HG02840 (cell line): ENCODE measurements at regions not wholly inside any gene's neighbourhood (a gene's known extent, or its start where the extent isn't known, plus 50 kb on each side); places are given as distances from the start of the nearest gene placed in this dataset.

ENCODE experiments used
- ATAC-seq: cut with Tn5 transposase; IDR thresholded peaks from one replicate; pipeline ENCODE4 v1.9.1; 2021; ENCODE audit warnings: mild to moderate bottlenecking, moderate library complexity, moderate number of reproducible peaks; ENCODE audit not compliant: unreplicated experiment, low FRiP score

DNA sequence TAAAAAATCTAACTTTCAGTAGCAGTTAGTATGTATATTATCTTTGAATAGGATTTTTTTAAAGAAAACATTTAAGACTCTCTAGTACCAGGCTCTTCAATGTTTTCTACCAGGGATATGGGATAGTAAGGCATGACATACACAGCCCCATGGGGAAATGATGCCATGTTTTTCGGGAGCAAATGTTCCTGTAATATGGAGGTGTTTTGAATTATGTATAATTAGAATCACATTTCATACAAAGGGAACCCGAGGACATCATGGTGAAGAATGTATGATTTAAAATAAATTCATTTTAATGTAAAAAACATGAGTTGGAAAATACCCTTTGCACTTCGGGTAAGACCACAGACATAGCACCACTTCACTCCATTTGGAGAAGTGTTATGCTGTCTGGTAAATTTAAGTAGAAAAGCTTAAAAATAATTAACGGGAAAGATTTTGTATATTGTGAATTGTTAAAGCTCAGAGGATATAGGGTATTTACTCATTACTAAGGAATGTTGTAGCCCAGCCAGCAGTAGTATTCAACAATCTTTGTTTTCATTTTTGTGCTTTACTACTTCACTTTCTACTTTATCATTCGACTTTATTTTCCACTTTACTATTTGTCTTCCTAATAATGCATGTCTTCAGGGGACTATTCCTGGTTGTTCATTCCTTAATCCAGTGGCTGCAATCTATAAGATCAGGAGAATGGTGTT, 2050.7 kb downstream of the ARAP2 start:
- ATAC-seq = no peak

DNA sequence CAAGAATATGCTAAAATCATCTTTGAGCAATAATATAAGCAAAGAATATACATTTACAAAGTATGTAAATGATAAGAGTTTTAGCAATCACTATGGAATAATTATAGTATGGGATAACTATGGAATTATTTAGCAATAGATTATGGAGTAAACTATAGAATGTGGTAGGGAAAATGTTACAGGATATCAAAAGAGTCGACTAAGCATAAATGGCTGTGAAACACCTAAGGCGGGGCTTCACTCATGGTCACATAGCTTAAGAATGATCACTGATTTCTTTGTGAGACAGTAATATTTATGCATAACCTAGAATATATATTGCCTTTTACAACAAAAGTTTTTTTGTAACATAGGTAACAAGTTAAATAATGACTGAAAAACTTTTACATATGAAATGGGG, 2049.7 kb downstream of the ARAP2 start:
- ATAC-seq = no peak

DNA sequence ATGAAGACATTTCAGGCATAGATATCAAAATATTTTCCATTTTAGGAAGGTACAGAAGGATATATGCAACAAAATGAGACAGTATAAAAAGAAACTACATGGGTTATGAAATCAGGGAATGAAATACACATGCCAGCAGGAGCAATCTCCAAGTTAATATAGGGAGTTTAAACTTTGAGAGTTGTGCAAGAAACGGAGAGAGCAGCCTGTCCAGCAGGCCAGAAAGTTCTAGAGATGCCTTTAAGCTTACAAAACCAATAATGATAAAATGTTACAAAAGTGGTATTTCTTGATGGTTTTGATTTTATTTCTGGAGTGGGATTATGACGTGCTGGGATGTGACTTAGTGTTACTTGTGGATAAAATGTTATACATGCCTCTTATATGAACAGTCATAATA, 2047.9 kb downstream of the ARAP2 start:
- ATAC-seq = no peak

DNA sequence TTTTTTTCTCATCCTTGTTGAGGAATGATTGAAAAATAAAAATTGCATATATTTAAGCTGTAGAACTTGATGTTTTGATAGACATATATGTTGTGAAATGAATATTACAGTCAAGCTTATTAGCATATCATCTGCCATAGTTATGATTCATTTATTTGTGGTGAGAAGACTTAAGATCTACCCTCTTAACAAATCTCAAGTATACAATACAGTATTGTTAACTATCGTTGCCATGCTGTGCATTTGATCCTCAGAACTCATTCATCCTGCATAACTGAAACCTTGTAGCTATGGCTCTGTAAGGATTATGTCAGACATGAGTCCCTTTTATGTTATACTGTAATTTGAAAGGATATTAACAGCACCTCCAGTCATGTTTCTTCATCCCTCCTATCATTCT, 2045.3 kb downstream of the ARAP2 start:
- no peak for ATAC-seq

DNA sequence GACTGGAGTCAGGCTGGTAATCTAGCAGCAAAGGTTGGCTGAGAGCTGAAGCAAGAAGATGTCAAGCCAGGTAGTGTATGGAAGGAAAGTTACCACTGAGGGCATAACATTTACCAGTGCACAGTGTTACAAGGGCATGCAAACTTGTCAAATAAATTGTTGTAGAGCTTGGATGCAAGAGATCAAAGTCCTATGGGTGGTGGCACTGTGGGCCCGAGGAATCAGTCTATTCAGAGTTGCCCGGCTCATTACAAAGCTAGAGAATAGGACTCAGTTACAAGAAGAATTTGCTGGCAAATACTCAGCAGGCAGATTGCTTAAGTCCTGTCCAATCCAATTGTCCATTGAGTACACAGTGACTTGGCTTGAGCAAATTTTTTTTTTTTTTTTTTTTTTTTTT, 2043.8 kb downstream of the ARAP2 start:
- ATAC-seq = no peak

- no peak for ATAC-seq
These were observed 2042.2 kb downstream of the ARAP2 start for GRCh38 chr4:34202154-34202553.

GRCh38 chr4:34220601-34221000, 2023.7 kb downstream of the ARAP2 start:
- no peak for ATAC-seq

GRCh38 chr4:34221986-34222385, 2022.3 kb downstream of the ARAP2 start:
- no peak for ATAC-seq

DNA sequence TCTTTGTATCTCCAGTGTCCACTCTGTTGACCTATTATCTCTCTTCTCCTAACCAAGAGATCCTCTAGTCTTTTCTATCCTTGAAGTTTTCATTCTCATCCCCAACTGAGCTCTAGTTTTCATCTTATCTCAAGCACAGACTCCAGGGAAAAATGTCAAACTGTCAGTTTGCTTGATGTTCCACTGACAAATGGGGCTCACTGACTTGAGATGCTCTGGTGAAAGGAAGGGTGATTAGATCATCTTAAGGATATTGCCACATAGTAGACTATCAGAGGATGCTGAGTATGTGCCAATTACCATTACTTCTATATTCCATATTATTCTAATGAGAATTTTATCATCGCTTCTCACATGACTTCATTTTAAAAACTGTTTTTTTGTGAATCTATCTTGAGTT, 2008.2 kb downstream of the ARAP2 start:
- no peak for ATAC-seq

DNA sequence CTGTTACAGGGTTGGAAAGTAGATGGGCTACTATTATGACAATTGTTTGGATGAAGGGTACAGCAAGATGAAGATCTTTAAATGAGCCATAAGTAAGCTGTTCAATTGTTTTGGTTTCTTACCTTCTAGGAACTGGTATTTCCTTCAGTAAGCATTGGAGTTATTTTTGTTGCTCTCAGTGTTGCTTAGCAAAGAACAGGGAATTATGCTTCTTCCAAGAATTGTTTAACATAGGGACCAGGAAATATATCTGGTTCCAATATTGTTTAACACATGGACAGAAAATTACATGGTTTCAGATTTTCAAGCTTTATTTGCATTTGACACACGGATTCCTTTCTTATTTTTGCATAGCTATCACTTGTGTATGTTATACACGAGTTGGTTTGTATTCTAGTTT, 1999.0 kb downstream of the ARAP2 start:
- no peak for ATAC-seq

GRCh38 chr4:34250562-34250961, 1993.8 kb downstream of the ARAP2 start:
- no peak for ATAC-seq

DNA sequence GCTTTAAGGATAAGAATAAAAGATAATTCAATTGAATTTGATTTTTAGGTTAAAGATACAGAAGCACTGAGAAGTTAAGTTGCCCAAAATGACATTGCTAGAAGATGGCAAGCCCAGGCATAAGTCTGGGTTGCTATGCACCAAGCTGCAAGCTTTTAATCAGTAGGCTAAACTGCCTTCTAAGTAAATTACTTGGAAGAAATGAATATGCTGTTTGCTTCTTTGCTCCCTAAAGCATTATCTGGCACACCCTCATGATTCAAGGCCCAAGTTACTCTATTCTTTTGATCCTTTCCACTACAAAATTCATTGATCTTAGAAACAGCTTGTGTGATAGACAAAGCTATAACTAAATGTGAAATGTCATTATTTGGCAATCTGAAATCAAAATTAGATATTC, 1991.1 kb downstream of the ARAP2 start:
- ATAC-seq = no peak

- ATAC-seq = no peak
These were observed 1986.1 kb downstream of the ARAP2 start for GRCh38 chr4:34258176-34258575.

DNA sequence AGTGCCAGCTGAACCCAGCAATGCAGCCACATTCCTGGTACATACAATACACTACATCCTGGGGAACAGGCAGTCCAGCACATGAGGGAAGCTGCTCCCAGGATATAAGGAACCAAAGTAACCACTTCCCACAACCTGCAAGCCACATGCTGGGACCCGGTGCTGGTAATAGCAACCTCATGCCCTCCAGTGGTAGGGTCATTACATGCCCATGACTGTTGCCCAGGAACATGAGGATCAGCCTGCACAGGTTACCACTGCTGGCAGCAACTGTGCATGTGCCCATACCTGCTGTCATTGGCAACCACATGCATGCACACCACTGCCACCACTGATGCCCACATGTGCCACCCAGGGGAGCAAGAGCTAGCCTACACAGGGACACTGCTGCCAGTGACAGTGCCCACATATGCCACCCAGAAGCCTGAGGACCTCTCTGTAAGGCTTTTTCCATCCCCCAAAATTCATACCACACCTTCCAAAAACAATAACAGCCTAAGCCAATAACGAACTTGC, 1982.5 kb downstream of the ARAP2 start:
- no peak for ATAC-seq

DNA sequence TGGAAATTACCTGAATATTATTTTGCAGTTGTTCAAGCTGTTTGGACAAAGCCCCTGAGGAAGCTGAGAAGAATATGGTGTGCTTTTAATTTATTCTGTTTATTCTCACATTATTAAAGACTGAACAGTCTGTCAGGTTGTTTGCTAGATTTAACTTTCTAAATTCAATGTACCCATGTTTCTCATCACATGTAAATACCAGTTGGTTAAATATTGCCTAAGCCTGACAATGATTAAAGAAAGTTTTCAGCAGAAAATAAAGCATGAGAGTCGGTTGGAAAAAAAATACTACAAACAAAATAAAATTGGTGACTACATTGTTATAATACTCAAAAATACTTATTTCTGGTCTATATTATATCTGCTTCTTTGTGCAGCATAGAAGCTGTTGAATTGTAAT, 1974.7 kb downstream of the ARAP2 start:
- ATAC-seq = no peak

DNA sequence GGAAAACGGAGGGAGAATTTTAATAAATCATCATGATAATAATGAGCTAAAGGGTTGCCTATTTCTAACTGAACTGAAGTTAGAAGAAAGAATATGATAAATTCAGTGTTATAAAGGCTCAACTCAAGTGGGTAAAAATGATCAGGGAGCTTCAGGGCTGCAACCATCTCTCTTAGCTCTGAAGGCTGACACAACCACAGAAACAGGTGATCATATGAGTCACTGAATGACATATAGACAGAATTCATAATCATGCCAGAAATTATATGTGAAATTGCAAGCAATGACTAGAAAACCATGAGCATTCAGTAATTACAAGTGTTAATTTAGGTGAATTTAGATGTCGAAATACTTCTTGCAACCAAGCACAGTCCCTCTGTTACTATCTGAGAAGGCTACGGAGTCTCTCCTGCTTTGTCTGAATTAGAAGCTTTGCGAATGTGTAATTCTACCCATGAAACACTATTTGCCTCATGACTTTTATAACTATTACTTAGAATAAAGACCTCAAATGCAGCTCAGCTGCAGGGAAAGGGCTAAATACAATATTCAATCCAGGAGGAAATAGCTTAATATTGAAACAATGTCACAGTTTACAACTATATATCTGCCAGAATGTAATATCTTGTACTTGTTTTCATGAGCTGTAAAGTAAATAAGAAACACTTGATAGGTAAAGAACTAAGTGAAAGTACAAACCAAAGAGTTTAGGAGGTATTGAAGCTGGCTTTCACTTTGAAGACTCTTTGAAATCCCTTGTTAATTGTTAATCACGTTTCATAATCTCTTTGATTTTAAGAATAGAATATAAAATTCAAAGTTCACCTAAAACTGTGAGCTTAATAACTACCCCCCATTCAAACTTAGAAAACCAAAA, 1972.6 kb downstream of the ARAP2 start:
- no peak for ATAC-seq

GRCh38 chr4:34279011-34279410, 1965.3 kb downstream of the ARAP2 start:
- ATAC-seq = no peak

DNA sequence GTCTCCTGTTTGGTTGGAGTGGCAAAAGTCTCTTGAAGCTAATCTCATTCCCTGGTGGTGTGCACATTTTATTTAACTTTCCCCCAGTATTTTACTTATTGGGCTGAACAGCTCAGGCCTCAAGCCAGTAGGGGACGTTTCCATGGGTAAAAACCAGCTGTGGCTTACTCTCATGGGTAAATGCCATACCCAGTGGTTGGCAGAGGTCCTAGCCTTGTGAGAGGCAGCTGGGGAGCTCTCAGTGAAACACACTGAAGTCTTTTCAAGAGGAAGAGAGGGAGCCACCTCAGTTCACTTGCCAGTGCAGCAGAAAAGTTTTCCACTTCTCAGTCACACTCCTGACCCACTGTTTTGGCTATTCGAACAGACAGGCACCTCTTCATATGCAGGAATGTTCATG, 1964.2 kb downstream of the ARAP2 start:
- no peak for ATAC-seq

DNA sequence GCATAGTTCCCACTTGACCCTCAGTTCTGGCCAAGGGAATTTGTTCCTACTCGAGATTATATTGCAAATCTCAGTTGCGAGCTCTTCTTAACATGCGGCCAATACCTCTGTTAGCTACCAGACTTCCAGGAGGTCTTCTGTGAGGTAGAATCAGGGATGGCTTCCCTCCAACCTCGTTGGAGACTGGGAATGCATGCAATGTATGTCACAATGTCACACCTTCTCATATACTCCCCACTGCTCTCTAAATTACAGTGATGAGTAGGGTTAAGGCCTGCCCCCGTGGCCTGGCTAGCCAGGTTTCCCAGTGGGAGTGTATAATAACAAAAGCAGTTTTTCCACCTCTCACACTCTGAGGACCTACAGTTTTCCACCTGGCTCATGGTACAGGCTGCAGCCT, 1962.5 kb downstream of the ARAP2 start:
- no peak for ATAC-seq

DNA sequence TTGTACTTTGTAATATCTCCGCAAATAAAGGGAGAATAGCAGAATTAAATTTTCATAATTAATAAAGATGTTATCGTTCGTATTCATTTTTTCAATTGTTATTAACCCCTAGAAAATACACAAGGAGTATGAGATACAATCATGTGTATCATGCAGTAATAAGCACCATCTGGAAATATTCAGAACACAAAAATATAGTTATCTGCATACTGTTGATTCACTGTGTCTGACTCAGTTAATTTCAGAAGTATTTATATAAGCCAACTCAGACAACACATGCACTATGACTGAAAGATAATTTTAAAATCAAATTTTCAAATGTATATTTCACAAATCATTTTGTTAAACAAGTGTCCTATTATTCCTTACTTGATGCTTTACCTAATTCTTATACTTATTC, 1954.8 kb downstream of the ARAP2 start:
- ATAC-seq = no peak

DNA sequence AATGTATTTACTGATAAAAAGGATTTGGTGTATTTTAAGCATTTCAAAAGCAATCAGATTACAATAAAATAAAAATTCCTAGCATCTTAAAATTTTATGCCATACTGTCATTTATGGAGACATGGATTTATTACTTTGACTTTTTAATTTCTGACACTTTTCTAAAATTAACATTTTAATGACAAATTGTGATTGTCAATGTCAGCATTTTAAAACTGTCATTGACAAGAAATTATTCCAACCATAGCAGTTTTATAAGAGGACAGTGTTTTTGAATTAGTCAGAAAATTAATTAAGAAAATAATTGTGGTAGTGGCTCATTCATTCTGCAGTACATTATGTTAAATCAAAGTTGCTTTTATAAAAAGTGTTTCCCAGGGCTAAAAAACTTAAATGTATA, 1954.4 kb downstream of the ARAP2 start:
- ATAC-seq = no peak

GRCh38 chr4:34293459-34293858, 1950.9 kb downstream of the ARAP2 start:
- ATAC-seq = no peak
